ENCODE measurements at regions not wholly inside any gene's neighbourhood (a gene's known extent, or its start where the extent isn't known, plus 50 kb on each side); places are given as distances from the start of the nearest gene placed in this dataset.

GRCh38 chr16:6946802-6947201 lies 385.8 kb upstream of the RBFOX1 start:
- TF ChIP-seq POLR2A (IDR thresholded peaks at IDR 0.05): no peak
- TF ChIP-seq, protein P1, sequence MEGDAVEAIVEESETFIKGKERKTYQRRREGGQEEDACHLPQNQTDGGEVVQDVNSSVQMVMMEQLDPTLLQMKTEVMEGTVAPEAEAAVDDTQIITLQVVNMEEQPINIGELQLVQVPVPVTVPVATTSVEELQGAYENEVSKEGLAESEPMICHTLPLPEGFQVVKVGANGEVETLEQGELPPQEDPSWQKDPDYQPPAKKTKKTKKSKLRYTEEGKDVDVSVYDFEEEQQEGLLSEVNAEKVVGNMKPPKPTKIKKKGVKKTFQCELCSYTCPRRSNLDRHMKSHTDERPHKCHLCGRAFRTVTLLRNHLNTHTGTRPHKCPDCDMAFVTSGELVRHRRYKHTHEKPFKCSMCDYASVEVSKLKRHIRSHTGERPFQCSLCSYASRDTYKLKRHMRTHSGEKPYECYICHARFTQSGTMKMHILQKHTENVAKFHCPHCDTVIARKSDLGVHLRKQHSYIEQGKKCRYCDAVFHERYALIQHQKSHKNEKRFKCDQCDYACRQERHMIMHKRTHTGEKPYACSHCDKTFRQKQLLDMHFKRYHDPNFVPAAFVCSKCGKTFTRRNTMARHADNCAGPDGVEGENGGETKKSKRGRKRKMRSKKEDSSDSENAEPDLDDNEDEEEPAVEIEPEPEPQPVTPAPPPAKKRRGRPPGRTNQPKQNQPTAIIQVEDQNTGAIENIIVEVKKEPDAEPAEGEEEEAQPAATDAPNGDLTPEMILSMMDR (IDR thresholded peaks at IDR 0.05): no peak
